Esophagus muscularis mucosa (tissue), 3 donors: ENCODE measurements at regions not wholly inside any gene's neighbourhood (a gene's known extent, or its start where the extent isn't known, plus 50 kb on each side); places are given as distances from the start of the nearest gene placed in this dataset.

Experiments used
- POLR2A ChIP-seq: fragments of 450-650 bp; IDR thresholded peaks from one replicate; pipeline ENCODE4 v1.6.1; 2017; ENCODE audit warnings: antibody characterized with exemption, moderate library complexity, mild to moderate bottlenecking, low read depth
- TF ChIP-seq, protein P1 (sequence below), 3 experiments: fragments of 200-600 bp in 2 of 3; fragments of 450-650 bp in 1 of 3; sonication (generic) in 2 of 3; IDR thresholded peaks; one replicate each; pipeline ENCODE4 v1.5.1; 2017 to 2019; ENCODE audit warnings: antibody characterized with exemption in 3 of 3, mild to moderate bottlenecking in 2 of 3, moderate library complexity in 1 of 3

- no peak for TF ChIP-seq POLR2A
- TF ChIP-seq, protein P1, sequence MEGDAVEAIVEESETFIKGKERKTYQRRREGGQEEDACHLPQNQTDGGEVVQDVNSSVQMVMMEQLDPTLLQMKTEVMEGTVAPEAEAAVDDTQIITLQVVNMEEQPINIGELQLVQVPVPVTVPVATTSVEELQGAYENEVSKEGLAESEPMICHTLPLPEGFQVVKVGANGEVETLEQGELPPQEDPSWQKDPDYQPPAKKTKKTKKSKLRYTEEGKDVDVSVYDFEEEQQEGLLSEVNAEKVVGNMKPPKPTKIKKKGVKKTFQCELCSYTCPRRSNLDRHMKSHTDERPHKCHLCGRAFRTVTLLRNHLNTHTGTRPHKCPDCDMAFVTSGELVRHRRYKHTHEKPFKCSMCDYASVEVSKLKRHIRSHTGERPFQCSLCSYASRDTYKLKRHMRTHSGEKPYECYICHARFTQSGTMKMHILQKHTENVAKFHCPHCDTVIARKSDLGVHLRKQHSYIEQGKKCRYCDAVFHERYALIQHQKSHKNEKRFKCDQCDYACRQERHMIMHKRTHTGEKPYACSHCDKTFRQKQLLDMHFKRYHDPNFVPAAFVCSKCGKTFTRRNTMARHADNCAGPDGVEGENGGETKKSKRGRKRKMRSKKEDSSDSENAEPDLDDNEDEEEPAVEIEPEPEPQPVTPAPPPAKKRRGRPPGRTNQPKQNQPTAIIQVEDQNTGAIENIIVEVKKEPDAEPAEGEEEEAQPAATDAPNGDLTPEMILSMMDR (IDR thresholded peaks at IDR 0.05), result no peak
These were observed 250.0 kb upstream of the SLC39A10 start for GRCh38 chr2:195406886-195407603.
